Epidermal melanocyte (primary cell): ENCODE measurements at regions not wholly inside any gene's neighbourhood (a gene's known extent, or its start where the extent isn't known, plus 50 kb on each side); places are given as distances from the start of the nearest gene placed in this dataset.

ENCODE experiments used
- DNase-seq: peaks from one replicate; pipeline ENCODE4 v3.0.0; 2011; ENCODE audit warnings: low spot score; ENCODE audit not compliant: insufficient read length

GRCh38 chr14:55500219-55500701 is 59.8 kb upstream of the TBPL2 start:
- no peak for DNase-seq

- DNase-seq = no peak
Measured at GRCh38 chr14:55500708-55501107, 60.3 kb upstream of the TBPL2 start.

- DNase-seq = no peak
Measured at GRCh38 chr14:55502746-55503284, 62.4 kb upstream of the TBPL2 start.

GRCh38 chr14:55505846-55506245 is 65.4 kb upstream of the TBPL2 start:
- DNase-seq = no peak

GRCh38 chr14:55508676-55509075 is 68.3 kb upstream of the TBPL2 start:
- no peak for DNase-seq

- peak; percentile 18 for DNase-seq
Measured at GRCh38 chr14:55512421-55512820, 67.6 kb upstream of the KTN1 start.

GRCh38 chr14:55513491-55513890 is 66.5 kb upstream of the KTN1 start:
- DNase-seq = no peak

- no peak for DNase-seq
Measured at GRCh38 chr14:55514819-55515490, 65.1 kb upstream of the KTN1 start.

- no peak for DNase-seq
Measured at GRCh38 chr14:55516776-55517175, 63.2 kb upstream of the KTN1 start.

GRCh38 chr14:55518391-55518790 is 61.6 kb upstream of the KTN1 start:
- no peak for DNase-seq

GRCh38 chr14:55519473-55520080 is 60.4 kb upstream of the KTN1 start:
- no peak for DNase-seq

- no peak for DNase-seq
Measured at GRCh38 chr14:55523321-55523720, 56.7 kb upstream of the KTN1 start.
